ENCODE measurements at regions not wholly inside any gene's neighbourhood (a gene's known extent, or its start where the extent isn't known, plus 50 kb on each side); places are given as distances from the start of the nearest gene placed in this dataset.

DNA sequence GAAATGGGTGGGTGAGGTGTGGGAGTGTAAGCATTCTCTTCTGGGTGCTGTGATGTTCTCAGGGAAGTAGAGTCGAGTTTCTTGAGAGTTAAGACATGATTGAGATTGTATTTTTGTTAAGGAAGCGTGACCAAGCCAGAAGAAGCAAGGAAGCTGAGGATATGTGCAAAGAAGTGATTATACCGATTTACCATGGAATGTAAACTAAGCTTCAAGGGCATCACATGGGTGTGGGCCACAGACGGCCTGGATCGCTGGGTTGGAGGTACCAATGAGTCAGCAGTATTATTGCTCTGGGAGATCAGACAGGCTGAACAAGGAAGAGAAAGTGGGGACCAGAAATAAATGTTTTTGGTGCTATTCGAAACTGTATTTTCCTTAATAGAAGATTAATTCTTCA lies 184.1 kb upstream of the GMDS start:
- DNase-seq (ENCODE audit: low read depth), result peak; percentile 44

DNA sequence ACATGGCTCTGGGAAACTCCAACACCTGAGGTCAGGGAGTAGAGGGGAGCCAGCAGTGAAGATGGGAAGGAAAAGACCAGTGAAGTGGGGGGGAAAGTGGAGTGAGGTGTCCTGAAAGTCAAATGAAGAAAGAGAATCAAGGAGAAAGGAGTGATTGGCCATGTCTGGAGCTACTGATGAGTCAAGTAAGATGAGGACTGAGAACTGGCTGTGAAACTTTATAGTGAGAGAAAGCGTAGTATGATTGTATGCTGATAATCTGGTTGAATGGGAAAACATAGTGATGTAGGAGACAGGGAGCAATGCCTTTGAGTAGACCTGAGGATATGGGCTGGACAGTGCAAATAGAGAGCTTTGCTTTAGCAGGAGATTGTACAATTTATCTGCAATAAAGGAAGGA lies 183.6 kb upstream of the GMDS start:
- DNase-seq (ENCODE audit: low read depth), result no peak

GRCh38 chr6:2426561-2427340 lies 181.3 kb upstream of the GMDS start:
- DNase-seq (ENCODE audit: low read depth), result no peak

- no peak for DNase-seq (ENCODE audit: low read depth)
Observed at GRCh38 chr6:2416128-2416712, 170.8 kb upstream of the GMDS start.

- DNase-seq (ENCODE audit: low read depth), result no peak
Observed at GRCh38 chr6:2414885-2415547, 169.6 kb upstream of the GMDS start.

GRCh38 chr6:2412731-2413130 lies 167.3 kb upstream of the GMDS start:
- DNase-seq (ENCODE audit: low read depth), result peak; percentile 39

DNA sequence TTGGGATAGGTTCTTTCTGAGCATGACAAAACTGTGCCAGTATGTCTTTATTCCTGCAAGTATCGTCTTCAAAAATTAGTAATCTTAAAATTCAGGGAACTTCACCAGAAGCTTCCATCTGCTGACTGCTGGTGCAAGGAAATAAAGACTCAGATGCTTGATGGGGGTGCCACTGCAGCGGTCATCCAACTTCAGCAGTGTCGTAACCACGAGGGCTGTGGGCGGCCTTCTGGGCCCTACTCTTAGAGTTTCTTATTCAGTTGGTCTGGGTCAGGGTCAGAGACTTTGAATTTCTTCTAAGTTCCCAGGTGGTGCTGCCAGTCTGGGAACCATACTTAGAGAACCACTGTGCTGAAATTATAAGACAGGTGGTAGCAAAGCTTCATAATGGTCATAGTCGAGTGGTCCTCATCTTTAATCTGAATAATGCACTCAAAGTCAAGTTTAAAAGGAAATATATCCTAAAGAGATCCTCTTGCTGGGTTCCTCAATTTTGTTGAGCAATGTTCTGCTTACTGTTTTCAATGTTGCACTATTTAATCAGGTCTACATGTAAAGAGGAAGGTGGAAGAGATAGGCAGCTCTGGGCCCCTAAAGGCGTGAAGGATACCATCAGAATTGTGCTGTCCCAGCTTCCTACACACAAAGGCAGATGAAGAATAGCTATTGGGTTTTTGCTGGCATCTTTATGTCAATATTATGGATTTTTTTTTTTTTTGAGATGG lies 165.4 kb upstream of the GMDS start:
- no peak for DNase-seq (ENCODE audit: low read depth)

GRCh38 chr6:2407525-2407924 lies 162.1 kb upstream of the GMDS start:
- no peak for DNase-seq (ENCODE audit: low read depth)

DNA sequence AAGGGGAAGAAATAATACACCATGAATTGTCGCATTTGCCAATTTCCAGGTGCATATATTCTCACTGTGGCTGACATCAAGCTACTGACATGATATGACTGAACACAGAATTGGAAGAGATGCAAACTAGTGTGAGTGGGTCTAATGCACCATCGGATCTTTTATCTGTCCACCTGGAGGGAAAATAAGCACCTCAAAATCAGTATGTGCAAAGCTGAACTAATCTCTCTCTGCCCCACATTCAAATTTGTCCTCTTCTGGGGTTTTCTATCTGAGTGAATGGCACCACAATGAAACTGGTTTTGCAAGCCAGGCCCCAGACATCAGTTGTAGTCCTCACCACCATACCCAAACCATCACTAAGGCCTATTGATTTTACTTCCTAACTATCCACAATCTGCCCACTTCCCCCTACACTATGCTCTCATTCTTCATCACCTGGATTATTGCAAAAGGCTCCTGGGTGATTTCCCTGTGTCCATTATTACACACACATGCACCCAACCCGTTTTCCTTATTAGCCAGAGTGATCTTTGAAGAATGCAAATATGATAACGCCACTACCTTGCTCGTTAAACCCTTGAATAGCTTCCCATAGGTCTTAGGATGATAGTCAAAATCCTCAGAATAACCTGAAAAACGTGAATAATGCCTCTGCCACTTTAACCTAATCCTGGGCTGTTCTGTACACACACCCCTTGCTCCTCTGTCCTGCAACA lies 159.0 kb upstream of the GMDS start:
- DNase-seq (ENCODE audit: low read depth), result no peak

- no peak for DNase-seq (ENCODE audit: low read depth)
Observed at GRCh38 chr6:2403546-2403945, 158.1 kb upstream of the GMDS start.

- peak; percentile 68 for DNase-seq (ENCODE audit: low read depth)
Observed at GRCh38 chr6:2396846-2397630, 151.6 kb upstream of the GMDS start.

DNA sequence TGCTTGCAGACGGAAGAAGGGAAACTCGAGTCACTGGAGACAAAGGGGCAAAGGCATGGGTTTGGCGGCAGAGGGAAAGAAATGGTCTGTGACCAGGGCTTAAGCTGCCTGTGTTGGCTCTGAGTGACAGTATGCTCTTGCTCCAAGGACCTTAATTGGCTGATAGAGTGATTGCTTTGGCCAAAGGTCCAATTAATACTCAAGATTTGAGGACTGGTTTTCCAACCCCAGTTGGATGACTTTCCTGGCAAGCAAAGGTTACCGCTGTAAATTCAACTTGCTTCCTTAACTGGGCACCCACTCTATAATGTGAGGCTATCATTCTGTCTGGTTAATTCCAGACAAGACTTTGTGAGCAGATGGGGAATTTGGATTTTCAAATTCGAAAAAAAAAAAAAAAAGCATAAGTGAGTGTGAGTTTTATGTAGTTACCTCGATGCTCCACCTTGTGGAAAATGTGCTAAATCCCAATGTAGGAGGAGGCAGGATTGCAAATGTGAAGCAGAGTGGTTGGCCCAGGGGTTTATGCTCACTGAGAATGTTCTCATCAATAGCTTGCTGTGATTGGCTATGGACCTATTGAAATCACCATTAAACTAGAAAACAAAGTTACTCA lies 150.7 kb upstream of the GMDS start:
- DNase-seq (ENCODE audit: low read depth), result no peak

DNA sequence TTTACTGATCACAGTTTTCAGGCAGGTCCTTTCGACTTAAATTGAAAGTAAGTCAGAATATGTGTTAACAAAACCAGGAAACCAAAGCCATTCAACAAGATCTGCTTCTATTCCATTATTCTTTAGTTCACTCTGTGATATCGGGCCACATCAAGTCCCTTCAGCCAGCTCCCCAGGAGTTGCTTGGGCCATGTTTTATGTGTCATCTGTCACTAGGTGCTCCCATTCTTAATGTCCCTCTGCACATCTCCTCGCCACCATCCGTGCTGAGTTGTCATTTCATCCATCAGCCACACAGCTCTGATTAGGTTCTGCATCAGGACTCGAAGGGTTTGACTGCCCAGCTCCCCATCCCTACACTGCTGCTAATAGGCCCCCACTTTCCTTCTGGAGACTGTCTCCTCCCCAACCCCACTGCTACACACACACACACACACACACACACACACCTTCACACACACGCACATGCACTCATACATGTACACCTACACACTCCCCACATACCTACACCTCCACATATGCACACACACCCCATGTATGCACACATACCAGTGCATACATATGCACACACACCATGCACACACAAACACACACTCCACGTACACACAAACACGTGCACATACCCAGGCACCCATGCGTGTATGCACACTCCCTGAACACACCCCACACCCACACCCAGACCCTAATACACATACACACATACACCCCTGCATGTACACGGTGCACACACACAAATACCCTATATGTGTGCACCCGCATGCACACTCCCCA lies 143.3 kb upstream of the GMDS start:
- no peak for DNase-seq (ENCODE audit: low read depth)

- DNase-seq (ENCODE audit: low read depth), result no peak
Observed at GRCh38 chr6:2387445-2387844, 142.0 kb upstream of the GMDS start.

DNA sequence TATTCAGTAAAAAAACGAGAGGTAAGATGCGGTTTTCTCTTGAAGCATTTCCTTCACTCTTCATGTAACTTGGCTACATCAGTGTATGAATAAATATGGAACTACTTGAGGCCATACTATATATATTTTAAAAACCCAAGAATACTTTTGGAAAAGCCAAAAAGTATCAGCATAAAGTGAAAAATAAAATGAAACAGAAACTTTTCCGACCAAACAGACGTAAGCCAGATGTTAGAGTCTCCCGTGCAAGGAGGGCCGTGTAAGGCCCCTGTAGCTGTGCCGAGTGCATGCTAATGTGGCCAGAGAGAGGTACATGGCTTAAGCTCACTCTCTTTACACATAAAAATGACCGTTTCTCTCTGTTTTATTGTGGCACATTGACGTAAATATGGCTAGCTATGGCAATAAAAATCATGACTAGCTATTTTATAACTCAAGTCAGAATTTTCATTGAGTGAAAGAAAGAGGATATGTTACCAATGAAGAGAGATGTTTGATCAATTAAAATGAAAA lies 140.1 kb upstream of the GMDS start:
- no peak for DNase-seq (ENCODE audit: low read depth)

DNA sequence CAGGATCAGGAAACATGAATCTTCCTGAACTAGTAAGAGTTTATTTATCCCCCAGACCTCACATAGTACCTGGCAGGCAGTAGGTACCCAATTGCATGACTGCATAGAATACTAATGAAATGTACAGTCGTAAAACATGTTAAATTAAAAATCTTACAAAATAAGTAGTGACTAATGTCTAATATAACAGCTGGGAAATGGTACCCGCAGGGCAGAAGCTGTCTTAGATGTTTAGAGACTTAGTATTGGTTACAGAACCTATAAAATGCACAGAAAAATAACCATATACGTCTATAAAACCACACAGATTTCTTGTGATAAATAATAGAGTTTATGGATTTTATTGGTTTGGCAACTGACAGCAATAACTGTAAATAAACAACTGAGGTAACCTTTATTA lies 139.1 kb upstream of the GMDS start:
- no peak for DNase-seq (ENCODE audit: low read depth)

- DNase-seq (ENCODE audit: low read depth), result no peak
Observed at GRCh38 chr6:2381872-2382661, 136.7 kb upstream of the GMDS start.

GRCh38 chr6:2378891-2379652 lies 133.7 kb upstream of the GMDS start:
- peak; percentile 69 for DNase-seq (ENCODE audit: low read depth)

Measured in Daoy (cell line).